GM23338 (cell line): ENCODE measurements at regions not wholly inside any gene's neighbourhood (a gene's known extent, or its start where the extent isn't known, plus 50 kb on each side); places are given as distances from the start of the nearest gene placed in this dataset.

ENCODE experiments used
- ATAC-seq: fragments of 200-7000 bp; cut with Tn5 transposase; 3 replicates; pipeline ENCODE4 v1.9.1; 2020
- DNase-seq: peaks from one replicate; pipeline ENCODE4 v3.0.0-alpha.2; 2015; ENCODE audit warnings: low spot score
- H2AFZ ChIP-seq: fragments of 200-600 bp; sonication (generic); 2 replicates; pipeline ENCODE4 v1.8.0; 2016; ENCODE audit warnings: antibody characterized with exemption, mild to moderate bottlenecking, moderate library complexity
- H3F3A ChIP-seq: fragments of 200-600 bp; sonication (generic); replicated peaks from 2 replicates; pipeline ENCODE4 v1.8.0; 2017; ENCODE audit warnings: antibody characterized with exemption, mixed run types, low read depth
- H3K27ac ChIP-seq: fragments of 200-600 bp; sonication (generic); 2 replicates; pipeline ENCODE4 v1.6.1; 2016; ENCODE audit warnings: low read depth
- H3K27me3 ChIP-seq: fragments of 200-600 bp; sonication (generic); 2 replicates; pipeline ENCODE4 v1.8.0; 2016; ENCODE audit warnings: mild to moderate bottlenecking, mixed run types, moderate library complexity; ENCODE audit not compliant: insufficient read depth
- H3K36me3 ChIP-seq: fragments of 200-600 bp; sonication (generic); 2 replicates; pipeline ENCODE4 v1.8.0; 2016; ENCODE audit warnings: mild to moderate bottlenecking; ENCODE audit not compliant: insufficient read depth
- H3K4me1 ChIP-seq: fragments of 200-600 bp; sonication (generic); 2 replicates; pipeline ENCODE4 v1.8.0; 2016; ENCODE audit warnings: mild to moderate bottlenecking, moderate library complexity; ENCODE audit not compliant: insufficient read depth
- H3K4me2 ChIP-seq: fragments of 200-600 bp; sonication (generic); 2 replicates; pipeline ENCODE4 v1.7.1; 2017; ENCODE audit warnings: mixed run types
- H3K4me3 ChIP-seq: fragments of 200-600 bp; sonication (generic); 2 replicates; pipeline ENCODE4 v1.6.1; 2016; ENCODE audit warnings: mixed run types
- H3K79me2 ChIP-seq: fragments of 200-600 bp; sonication (generic); replicated peaks from 2 replicates; pipeline ENCODE4 v1.8.0; 2017; ENCODE audit warnings: mild to moderate bottlenecking; ENCODE audit not compliant: insufficient read depth
- H3K9me2 ChIP-seq: fragments of 200-600 bp; sonication (generic); 2 replicates; pipeline ENCODE4 v1.8.0; 2017; ENCODE audit not compliant: insufficient read depth
- H4K20me1 ChIP-seq: fragments of 200-600 bp; sonication (generic); replicated peaks from 2 replicates; pipeline ENCODE4 v1.8.0; 2017; ENCODE audit warnings: mild to moderate bottlenecking; ENCODE audit not compliant: insufficient read depth
- H3K27ac Mint-ChIP-seq: 2 replicates; pipeline ENCODE4 v1.8.0; 2020; ENCODE audit warnings: inconsistent platforms, mild to moderate bottlenecking, moderate library complexity, mixed read lengths
- H3K27me3 Mint-ChIP-seq: 3 replicates; pipeline ENCODE4 v1.8.0; 2022; ENCODE audit warnings: low read depth, mild to moderate bottlenecking, moderate library complexity, mixed read lengths, inconsistent platforms; ENCODE audit not compliant: insufficient read depth, poor library complexity
- H3K36me3 Mint-ChIP-seq: 3 replicates; pipeline ENCODE4 v1.8.0; 2021; ENCODE audit warnings: low read depth, mild to moderate bottlenecking, inconsistent platforms, moderate library complexity, mixed read lengths
- H3K4me1 Mint-ChIP-seq: 3 replicates; pipeline ENCODE4 v1.8.0; 2020; ENCODE audit warnings: mild to moderate bottlenecking, inconsistent platforms, mixed read lengths
- H3K4me3 Mint-ChIP-seq: 3 replicates; pipeline ENCODE4 v1.8.0; 2021; ENCODE audit warnings: moderate library complexity, mild to moderate bottlenecking, inconsistent platforms, mixed read lengths
- H3K9me3 Mint-ChIP-seq: 3 replicates; pipeline ENCODE4 v1.8.0; 2020; ENCODE audit warnings: moderate library complexity, mild to moderate bottlenecking, inconsistent platforms, mixed read lengths
- CREB1 ChIP-seq: fragments of 250-450 bp; sonication (Bioruptor Pico); IDR thresholded peaks from 2 replicates; pipeline ENCODE4 v1.5.0; 2020; ENCODE audit warnings: low read depth, mild to moderate bottlenecking, moderate library complexity
- EZH2 ChIP-seq: fragments of 200-600 bp; sonication (generic); IDR thresholded peaks from one replicate; pipeline ENCODE4 v1.8.0; 2017; ENCODE audit warnings: antibody characterized with exemption, mild to moderate bottlenecking, low read depth; ENCODE audit not compliant: unreplicated experiment
- JUNB ChIP-seq: IDR thresholded peaks from one replicate; pipeline ENCODE4 v1.6.1; 2016; ENCODE audit warnings: antibody characterized with exemption; ENCODE audit not compliant: unreplicated experiment
- NANOG ChIP-seq: IDR thresholded peaks from 2 replicates; pipeline ENCODE4 v1.6.1; 2016; ENCODE audit warnings: antibody characterized with exemption, borderline replicate concordance
- POLR2AphosphoS5 ChIP-seq: IDR thresholded peaks from 2 replicates; pipeline ENCODE4 v1.6.1; 2016; ENCODE audit warnings: antibody characterized with exemption, low read depth
- ZNF114 ChIP-seq: fragments of 250-450 bp; sonication (Bioruptor Pico); IDR thresholded peaks from 2 replicates; pipeline ENCODE4 v1.5.0; 2020; ENCODE audit warnings: mild to moderate bottlenecking, moderate library complexity
- TF ChIP-seq, protein P1 (sequence below): fragments of 250-450 bp; sonication (Bioruptor Pico); IDR thresholded peaks from 2 replicates; pipeline ENCODE4 v1.5.0; 2020; ENCODE audit warnings: mild to moderate bottlenecking, moderate library complexity
- TF ChIP-seq, protein P2 (sequence below): IDR thresholded peaks from one replicate; pipeline ENCODE4 v1.6.1; 2018; ENCODE audit warnings: antibody characterized with exemption; ENCODE audit not compliant: unreplicated experiment
- TF ChIP-seq, protein P3 (sequence below), 2 experiments: fragments of 200-600 bp in 1 of 2; sonication (generic) in 1 of 2; conservative IDR thresholded peaks; 2 replicates each; pipeline versions ENCODE4 v1.5.1 to v1.6.1; 2016 to 2017; ENCODE audit warnings: antibody characterized with exemption in 2 of 2, low read depth in 2 of 2, mild to moderate bottlenecking in 2 of 2, moderate library complexity in 1 of 2

DNA sequence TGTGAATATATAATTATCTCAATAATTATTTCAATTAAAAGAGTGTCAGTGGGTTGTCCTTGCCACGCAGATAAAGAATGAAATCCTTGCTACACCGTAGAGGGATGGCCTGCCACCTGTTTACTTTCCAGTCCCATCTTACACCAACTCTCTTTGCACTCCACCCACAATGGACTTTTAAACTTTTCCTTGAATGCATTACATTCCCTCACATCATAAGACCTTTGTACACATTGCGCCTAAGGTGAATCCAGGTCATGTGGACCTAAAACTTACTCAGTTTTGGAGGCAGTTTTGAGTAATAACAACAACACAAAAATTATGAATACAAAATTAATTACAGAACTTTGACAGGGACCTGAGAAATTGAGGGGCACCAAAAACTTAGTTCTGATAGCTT is 78.7 kb upstream of the PDE5A start (continued):
- TF ChIP-seq, protein P1, sequence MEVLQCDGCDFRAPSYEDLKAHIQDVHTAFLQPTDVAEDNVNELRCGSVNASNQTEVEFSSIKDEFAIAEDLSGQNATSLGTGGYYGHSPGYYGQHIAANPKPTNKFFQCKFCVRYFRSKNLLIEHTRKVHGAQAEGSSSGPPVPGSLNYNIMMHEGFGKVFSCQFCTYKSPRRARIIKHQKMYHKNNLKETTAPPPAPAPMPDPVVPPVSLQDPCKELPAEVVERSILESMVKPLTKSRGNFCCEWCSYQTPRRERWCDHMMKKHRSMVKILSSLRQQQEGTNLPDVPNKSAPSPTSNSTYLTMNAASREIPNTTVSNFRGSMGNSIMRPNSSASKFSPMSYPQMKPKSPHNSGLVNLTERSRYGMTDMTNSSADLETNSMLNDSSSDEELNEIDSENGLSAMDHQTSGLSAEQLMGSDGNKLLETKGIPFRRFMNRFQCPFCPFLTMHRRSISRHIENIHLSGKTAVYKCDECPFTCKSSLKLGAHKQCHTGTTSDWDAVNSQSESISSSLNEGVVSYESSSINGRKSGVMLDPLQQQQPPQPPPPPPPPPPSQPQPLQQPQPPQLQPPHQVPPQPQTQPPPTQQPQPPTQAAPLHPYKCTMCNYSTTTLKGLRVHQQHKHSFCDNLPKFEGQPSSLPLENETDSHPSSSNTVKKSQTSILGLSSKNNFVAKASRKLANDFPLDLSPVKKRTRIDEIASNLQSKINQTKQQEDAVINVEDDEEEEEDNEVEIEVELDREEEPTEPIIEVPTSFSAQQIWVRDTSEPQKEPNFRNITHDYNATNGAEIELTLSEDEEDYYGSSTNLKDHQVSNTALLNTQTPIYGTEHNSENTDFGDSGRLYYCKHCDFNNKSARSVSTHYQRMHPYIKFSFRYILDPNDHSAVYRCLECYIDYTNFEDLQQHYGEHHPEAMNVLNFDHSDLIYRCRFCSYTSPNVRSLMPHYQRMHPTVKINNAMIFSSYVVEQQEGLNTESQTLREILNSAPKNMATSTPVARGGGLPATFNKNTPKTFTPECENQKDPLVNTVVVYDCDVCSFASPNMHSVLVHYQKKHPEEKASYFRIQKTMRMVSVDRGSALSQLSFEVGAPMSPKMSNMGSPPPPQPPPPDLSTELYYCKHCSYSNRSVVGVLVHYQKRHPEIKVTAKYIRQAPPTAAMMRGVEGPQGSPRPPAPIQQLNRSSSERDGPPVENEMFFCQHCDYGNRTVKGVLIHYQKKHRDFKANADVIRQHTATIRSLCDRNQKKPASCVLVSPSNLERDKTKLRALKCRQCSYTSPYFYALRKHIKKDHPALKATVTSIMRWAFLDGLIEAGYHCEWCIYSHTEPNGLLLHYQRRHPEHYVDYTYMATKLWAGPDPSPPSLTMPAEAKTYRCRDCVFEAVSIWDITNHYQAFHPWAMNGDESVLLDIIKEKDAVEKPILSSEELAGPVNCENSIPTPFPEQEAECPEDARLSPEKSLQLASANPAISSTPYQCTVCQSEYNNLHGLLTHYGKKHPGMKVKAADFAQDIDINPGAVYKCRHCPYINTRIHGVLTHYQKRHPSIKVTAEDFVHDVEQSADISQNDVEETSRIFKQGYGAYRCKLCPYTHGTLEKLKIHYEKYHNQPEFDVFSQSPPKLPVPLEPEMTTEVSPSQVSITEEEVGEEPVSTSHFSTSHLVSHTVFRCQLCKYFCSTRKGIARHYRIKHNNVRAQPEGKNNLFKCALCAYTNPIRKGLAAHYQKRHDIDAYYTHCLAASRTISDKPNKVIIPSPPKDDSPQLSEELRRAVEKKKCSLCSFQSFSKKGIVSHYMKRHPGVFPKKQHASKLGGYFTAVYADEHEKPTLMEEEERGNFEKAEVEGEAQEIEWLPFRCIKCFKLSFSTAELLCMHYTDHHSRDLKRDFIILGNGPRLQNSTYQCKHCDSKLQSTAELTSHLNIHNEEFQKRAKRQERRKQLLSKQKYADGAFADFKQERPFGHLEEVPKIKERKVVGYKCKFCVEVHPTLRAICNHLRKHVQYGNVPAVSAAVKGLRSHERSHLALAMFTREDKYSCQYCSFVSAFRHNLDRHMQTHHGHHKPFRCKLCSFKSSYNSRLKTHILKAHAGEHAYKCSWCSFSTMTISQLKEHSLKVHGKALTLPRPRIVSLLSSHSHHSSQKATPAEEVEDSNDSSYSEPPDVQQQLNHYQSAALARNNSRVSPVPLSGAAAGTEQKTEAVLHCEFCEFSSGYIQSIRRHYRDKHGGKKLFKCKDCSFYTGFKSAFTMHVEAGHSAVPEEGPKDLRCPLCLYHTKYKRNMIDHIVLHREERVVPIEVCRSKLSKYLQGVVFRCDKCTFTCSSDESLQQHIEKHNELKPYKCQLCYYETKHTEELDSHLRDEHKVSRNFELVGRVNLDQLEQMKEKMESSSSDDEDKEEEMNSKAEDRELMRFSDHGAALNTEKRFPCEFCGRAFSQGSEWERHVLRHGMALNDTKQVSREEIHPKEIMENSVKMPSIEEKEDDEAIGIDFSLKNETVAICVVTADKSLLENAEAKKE (CRISPR knock-in tag): no peak
- TF ChIP-seq JUNB (no peak), EZH2 (no peak), CREB1 (no peak)

DNA sequence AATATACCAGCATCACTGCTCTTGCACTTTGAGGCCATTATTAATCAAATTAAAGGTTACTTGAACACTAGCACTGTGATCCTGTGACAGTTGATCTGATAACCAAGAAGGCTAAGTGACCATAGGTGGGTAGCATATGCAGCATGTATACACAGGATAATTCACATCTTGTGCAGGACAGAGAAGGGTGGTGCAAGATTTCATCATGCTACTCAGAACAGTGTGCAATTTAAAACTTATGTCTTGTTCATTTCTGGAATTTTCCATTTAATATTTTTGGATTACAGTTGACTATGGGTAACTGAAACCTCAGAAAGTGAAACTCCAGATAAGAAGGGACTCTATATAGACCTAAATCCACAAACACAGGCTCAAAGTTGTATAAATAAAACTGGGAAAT is 78.2 kb upstream of the PDE5A start:
- H3K79me2 ChIP-seq: no peaks in the 10 kb centered on the region
- TF ChIP-seq, protein P2, sequence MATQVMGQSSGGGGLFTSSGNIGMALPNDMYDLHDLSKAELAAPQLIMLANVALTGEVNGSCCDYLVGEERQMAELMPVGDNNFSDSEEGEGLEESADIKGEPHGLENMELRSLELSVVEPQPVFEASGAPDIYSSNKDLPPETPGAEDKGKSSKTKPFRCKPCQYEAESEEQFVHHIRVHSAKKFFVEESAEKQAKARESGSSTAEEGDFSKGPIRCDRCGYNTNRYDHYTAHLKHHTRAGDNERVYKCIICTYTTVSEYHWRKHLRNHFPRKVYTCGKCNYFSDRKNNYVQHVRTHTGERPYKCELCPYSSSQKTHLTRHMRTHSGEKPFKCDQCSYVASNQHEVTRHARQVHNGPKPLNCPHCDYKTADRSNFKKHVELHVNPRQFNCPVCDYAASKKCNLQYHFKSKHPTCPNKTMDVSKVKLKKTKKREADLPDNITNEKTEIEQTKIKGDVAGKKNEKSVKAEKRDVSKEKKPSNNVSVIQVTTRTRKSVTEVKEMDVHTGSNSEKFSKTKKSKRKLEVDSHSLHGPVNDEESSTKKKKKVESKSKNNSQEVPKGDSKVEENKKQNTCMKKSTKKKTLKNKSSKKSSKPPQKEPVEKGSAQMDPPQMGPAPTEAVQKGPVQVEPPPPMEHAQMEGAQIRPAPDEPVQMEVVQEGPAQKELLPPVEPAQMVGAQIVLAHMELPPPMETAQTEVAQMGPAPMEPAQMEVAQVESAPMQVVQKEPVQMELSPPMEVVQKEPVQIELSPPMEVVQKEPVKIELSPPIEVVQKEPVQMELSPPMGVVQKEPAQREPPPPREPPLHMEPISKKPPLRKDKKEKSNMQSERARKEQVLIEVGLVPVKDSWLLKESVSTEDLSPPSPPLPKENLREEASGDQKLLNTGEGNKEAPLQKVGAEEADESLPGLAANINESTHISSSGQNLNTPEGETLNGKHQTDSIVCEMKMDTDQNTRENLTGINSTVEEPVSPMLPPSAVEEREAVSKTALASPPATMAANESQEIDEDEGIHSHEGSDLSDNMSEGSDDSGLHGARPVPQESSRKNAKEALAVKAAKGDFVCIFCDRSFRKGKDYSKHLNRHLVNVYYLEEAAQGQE: no peak
- TF ChIP-seq JUNB (no peak), ZNF114 (CRISPR knock-in tag) (no peak), NANOG (no peak), POLR2AphosphoS5 (no peak), EZH2 (no peak)
- TF ChIP-seq, protein P3, sequence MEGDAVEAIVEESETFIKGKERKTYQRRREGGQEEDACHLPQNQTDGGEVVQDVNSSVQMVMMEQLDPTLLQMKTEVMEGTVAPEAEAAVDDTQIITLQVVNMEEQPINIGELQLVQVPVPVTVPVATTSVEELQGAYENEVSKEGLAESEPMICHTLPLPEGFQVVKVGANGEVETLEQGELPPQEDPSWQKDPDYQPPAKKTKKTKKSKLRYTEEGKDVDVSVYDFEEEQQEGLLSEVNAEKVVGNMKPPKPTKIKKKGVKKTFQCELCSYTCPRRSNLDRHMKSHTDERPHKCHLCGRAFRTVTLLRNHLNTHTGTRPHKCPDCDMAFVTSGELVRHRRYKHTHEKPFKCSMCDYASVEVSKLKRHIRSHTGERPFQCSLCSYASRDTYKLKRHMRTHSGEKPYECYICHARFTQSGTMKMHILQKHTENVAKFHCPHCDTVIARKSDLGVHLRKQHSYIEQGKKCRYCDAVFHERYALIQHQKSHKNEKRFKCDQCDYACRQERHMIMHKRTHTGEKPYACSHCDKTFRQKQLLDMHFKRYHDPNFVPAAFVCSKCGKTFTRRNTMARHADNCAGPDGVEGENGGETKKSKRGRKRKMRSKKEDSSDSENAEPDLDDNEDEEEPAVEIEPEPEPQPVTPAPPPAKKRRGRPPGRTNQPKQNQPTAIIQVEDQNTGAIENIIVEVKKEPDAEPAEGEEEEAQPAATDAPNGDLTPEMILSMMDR (conservative IDR thresholded peaks at IDR 0.05; ENCODE audit: low read depth in 2 of 2): no peak
- Mint-ChIP-seq H3K4me3 (no peak overlapping the region), H3K27me3 (no peaks in the 10 kb centered on the region), H3K36me3 (peaks cover 6% of the 10 kb centered on the region), H3K27ac (no peak overlapping the region), H3K4me1 (no peaks in the 10 kb centered on the region), H3K9me3 (peaks cover 13% of the 10 kb centered on the region)
- no peaks in the 10 kb centered on the region for H3K4me1 ChIP-seq
- DNase-seq (no peak), ATAC-seq (no peak)
- no peak overlapping the region for H3K27ac ChIP-seq
- no peak overlapping the region for H3K4me3 ChIP-seq
- no peaks in the 10 kb centered on the region for H3K9me2 ChIP-seq
- H3K4me2 ChIP-seq: no peak overlapping the region
- no peaks in the 10 kb centered on the region for H3K27me3 ChIP-seq
- no peaks in the 10 kb centered on the region for H3F3A ChIP-seq
- no peaks in the 10 kb centered on the region; the same call in 1 of the 2 replicates for H3K36me3 ChIP-seq
- no peaks in the 10 kb centered on the region for H4K20me1 ChIP-seq
- no peak overlapping the region for H2AFZ ChIP-seq
